ENCODE measurements at regions not wholly inside any gene's neighbourhood (a gene's known extent, or its start where the extent isn't known, plus 50 kb on each side); places are given as distances from the start of the nearest gene placed in this dataset.
"Not testable (repeated sequence)": the region's sequence is repeated elsewhere in the genome, so short reads cannot be mapped to it uniquely, and the experiment has no call there.

DNA sequence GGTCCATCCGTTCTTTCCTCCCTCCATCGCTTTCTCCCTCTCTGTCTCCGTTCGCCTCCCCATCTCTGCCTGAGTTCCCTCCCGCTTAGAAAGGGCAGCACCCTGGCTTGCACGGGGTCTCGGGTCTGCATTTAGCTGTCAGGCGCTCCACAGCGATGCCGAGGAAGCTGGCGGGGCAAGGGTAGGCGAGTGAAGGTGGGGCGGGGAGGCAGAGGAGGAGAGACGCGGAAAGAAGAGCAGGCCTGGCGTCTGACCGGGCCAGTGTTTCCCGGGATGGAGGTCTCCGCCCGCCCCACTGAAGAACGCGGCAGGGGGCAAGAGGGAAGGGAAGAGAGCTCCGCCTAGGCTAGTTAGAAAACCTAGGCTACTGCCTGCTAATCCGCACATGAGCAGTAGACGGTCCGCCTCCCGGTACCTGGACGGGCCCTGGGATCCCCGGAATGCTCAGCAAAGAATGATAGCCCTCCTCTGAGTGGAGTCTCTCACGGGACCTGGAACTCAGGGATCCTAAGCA is 3922.5 kb upstream of the OR11H1 start:
- H3K36me3 Mint-ChIP-seq = peaks cover 20% of the 10 kb centered on the region
- no peak overlapping the region for H3K27ac Mint-ChIP-seq
- H3K4me3 Mint-ChIP-seq = no peak overlapping the region
- no peaks in the 10 kb centered on the region for H3K4me1 ChIP-seq (ENCODE audit: control insufficient read depth, insufficient read depth, low read length)
- no peak overlapping the region for H3K27ac ChIP-seq (ENCODE audit: low read length)
- ATAC-seq (no peak), DNase-seq (no peak)
- no peaks in the 10 kb centered on the region for H3K36me3 ChIP-seq (ENCODE audit: control insufficient read depth, insufficient read depth, low read length)
- WGBS (ENCODE audit: insufficient coverage) = 73% methylated on average over 30 of the region's 30 CpGs
- H3K9me3 ChIP-seq (ENCODE audit: control insufficient read depth, insufficient read depth, low read length) = peaks cover 36% of the 10 kb centered on the region
- intact Hi-C loops (cut with micrococcal nuclease) = no loop called here
- H3K27me3 ChIP-seq (ENCODE audit: control insufficient read depth, insufficient read depth, low read length) = no peaks in the 10 kb centered on the region
- no peak overlapping the region for H3K4me3 ChIP-seq (ENCODE audit: low read length)
- H3K27me3 Mint-ChIP-seq (ENCODE audit: low read depth in 2 of 2) = no peaks in the 10 kb centered on the region
- H3K9me3 Mint-ChIP-seq = peaks cover 5 to 16% of the 10 kb centered on the region in 2 donors
- no peaks in the 10 kb centered on the region for H3K4me1 Mint-ChIP-seq
- TF ChIP-seq, protein P1, sequence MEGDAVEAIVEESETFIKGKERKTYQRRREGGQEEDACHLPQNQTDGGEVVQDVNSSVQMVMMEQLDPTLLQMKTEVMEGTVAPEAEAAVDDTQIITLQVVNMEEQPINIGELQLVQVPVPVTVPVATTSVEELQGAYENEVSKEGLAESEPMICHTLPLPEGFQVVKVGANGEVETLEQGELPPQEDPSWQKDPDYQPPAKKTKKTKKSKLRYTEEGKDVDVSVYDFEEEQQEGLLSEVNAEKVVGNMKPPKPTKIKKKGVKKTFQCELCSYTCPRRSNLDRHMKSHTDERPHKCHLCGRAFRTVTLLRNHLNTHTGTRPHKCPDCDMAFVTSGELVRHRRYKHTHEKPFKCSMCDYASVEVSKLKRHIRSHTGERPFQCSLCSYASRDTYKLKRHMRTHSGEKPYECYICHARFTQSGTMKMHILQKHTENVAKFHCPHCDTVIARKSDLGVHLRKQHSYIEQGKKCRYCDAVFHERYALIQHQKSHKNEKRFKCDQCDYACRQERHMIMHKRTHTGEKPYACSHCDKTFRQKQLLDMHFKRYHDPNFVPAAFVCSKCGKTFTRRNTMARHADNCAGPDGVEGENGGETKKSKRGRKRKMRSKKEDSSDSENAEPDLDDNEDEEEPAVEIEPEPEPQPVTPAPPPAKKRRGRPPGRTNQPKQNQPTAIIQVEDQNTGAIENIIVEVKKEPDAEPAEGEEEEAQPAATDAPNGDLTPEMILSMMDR (IDR thresholded peaks at IDR 0.05) = no peak

DNA sequence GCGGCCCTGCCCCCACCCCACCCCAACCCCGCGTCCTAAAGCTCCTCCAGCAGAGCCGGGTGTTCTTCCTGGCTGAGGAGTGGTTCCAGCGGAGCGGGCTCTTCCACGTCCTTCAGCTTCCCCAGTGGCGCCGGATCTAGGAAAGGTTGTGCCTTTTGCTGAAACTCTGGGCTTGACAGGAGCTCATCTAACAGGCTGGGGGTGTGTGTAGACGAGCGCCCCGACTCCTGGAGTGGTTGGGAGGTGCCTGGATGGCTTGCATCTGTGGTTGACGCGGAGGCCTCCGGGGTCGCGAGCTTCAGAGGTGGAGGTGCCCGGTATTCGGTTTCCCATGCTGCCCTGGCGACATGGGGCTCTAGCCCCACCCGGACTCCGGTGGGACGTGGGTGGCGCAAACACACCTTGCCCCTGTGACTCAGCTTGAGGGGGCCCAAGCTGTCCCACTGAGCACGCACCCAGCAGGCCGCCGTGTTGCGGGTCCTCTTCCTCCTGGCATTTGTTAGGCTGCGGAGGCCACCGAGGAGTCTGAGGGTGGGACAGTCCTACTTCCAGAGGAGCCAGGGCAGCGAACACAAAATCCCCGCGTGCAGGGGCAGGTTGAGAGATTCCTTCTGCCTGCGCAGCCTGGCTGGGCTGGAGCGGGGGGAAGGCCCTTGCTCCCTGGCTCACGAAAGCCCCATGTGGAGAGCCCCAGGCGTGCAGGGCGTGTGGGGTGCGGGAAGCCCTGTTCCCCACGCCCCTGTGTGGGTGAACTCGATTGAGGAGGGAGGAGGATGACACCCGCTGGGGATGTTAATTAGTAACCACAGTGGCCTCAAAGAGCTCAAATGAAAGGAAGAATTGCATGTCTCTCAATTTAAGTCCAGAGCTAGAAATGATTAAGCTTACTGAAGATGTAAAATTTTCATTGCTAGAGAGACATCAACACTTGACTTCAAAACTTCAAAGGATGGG is 3921.7 kb upstream of the OR11H1 start:
- H3K4me3 ChIP-seq (ENCODE audit: low read length); intact Hi-C loops (cut with micrococcal nuclease); H3K27me3 ChIP-seq (ENCODE audit: control insufficient read depth, insufficient read depth, low read length); H3K27ac Mint-ChIP-seq; ATAC-seq; H3K27ac ChIP-seq (ENCODE audit: low read length); DNase-seq; H3K27me3 Mint-ChIP-seq (ENCODE audit: low read depth in 2 of 2); H3K36me3 ChIP-seq (ENCODE audit: control insufficient read depth, insufficient read depth, low read length); H3K4me1 Mint-ChIP-seq; H3K4me1 ChIP-seq (ENCODE audit: control insufficient read depth, insufficient read depth, low read length); H3K4me3 Mint-ChIP-seq: not testable (repeated sequence)
- H3K9me3 Mint-ChIP-seq = peaks cover 8 to 21% of the 10 kb centered on the region in 2 donors
- H3K36me3 Mint-ChIP-seq = peaks cover 27% of the 10 kb centered on the region
- peaks cover 31% of the 10 kb centered on the region for H3K9me3 ChIP-seq (ENCODE audit: control insufficient read depth, insufficient read depth, low read length)
- 76% methylated on average over 42 of the region's 42 CpGs for WGBS (ENCODE audit: insufficient coverage)

DNA sequence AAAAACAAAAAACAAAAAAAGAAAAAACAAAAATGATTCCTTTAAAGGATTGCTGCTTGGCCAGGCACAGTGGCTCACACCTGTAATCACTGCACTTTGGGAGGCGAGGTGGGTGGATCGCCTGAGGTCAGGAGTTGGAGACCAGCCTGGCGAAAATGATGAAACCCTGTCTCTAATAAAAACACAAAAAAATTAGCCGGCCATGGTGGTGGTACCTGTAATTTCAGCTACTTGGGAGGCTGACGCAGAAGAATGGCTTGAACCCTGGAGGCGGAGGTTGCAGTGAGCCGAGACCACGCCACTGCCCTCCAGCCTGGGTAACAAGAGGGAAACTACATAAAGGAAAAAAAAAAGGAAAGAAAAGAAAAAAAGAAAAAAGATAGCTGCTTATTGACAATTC is 3920.8 kb upstream of the OR11H1 start:
- H3K36me3 ChIP-seq (ENCODE audit: control insufficient read depth, insufficient read depth, low read length); H3K27me3 ChIP-seq (ENCODE audit: control insufficient read depth, insufficient read depth, low read length); H3K27ac ChIP-seq (ENCODE audit: low read length); H3K4me3 Mint-ChIP-seq; H3K4me1 Mint-ChIP-seq; H3K27ac Mint-ChIP-seq; DNase-seq; intact Hi-C loops (cut with micrococcal nuclease); H3K4me3 ChIP-seq (ENCODE audit: low read length); H3K4me1 ChIP-seq (ENCODE audit: control insufficient read depth, insufficient read depth, low read length); H3K27me3 Mint-ChIP-seq (ENCODE audit: low read depth in 2 of 2); ATAC-seq: not testable (repeated sequence)
- WGBS (ENCODE audit: insufficient coverage) = 88% methylated on average over 8 of the region's 8 CpGs
- peaks cover 30% of the 10 kb centered on the region for H3K9me3 ChIP-seq (ENCODE audit: control insufficient read depth, insufficient read depth, low read length)
- Mint-ChIP-seq H3K36me3 (peaks cover 27% of the 10 kb centered on the region), H3K9me3 (peaks cover 9 to 19% of the 10 kb centered on the region in 2 donors)

DNA sequence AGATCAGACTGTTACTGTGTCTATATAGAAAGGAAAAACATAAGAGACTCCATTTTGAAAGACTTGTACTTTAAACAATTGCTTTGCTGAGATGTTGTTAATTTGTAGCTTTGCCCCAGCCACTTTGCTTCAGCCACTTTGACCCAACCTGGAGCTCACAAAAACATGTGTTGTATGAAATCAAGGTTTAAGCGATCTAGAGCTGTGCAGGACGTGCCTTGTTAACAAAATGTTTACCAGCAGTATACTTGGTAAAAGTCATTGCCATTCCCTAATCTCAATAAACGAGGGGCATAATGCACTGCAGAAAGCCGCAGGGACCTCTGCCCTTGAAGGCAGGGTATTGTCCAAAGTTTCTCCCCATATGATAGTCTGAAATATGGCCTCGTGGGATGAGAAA is 3919.5 kb upstream of the OR11H1 start:
- H3K27ac Mint-ChIP-seq; H3K27me3 ChIP-seq (ENCODE audit: control insufficient read depth, insufficient read depth, low read length); H3K36me3 ChIP-seq (ENCODE audit: control insufficient read depth, insufficient read depth, low read length); H3K4me3 ChIP-seq (ENCODE audit: low read length); ATAC-seq; intact Hi-C loops (cut with micrococcal nuclease); H3K27me3 Mint-ChIP-seq (ENCODE audit: low read depth in 2 of 2); H3K4me1 Mint-ChIP-seq; H3K4me1 ChIP-seq (ENCODE audit: control insufficient read depth, insufficient read depth, low read length); H3K4me3 Mint-ChIP-seq; DNase-seq; H3K27ac ChIP-seq (ENCODE audit: low read length): not testable (repeated sequence)
- H3K36me3 Mint-ChIP-seq = peaks cover 27% of the 10 kb centered on the region
- H3K9me3 ChIP-seq (ENCODE audit: control insufficient read depth, insufficient read depth, low read length) = peaks cover 43% of the 10 kb centered on the region
- WGBS (ENCODE audit: insufficient coverage) = 70% methylated on average over 5 of the region's 5 CpGs
- peaks cover 13 to 24% of the 10 kb centered on the region in 2 donors for H3K9me3 Mint-ChIP-seq

DNA sequence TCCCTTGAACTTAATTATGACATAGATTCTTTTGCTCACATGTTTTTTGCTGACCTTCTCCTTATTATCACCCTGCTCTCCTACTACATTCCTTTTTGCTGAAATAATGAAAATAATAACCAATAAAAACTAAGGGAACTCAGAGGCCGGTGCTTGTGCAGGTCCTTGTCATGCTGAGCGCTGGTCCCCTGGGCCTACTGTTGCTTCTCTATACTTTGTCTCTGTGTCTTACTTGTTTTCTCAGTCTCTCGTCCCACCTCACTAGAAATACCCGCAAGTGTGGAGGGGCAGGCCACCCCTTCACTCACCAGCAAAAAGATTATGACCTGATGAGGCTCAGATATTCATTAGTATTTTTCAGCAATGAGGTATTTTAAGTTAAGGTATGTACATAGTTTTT is 3918.8 kb upstream of the OR11H1 start:
- DNase-seq; H3K4me3 Mint-ChIP-seq; H3K27me3 ChIP-seq (ENCODE audit: control insufficient read depth, insufficient read depth, low read length); H3K36me3 ChIP-seq (ENCODE audit: control insufficient read depth, insufficient read depth, low read length); H3K27ac Mint-ChIP-seq; H3K27me3 Mint-ChIP-seq (ENCODE audit: low read depth in 2 of 2); H3K4me3 ChIP-seq (ENCODE audit: low read length); H3K4me1 ChIP-seq (ENCODE audit: control insufficient read depth, insufficient read depth, low read length); H3K4me1 Mint-ChIP-seq; ATAC-seq; intact Hi-C loops (cut with micrococcal nuclease); H3K27ac ChIP-seq (ENCODE audit: low read length): not testable (repeated sequence)
- WGBS (ENCODE audit: insufficient coverage) = 87% methylated on average over 4 of the region's 4 CpGs
- H3K9me3 ChIP-seq (ENCODE audit: control insufficient read depth, insufficient read depth, low read length) = peaks cover 49% of the 10 kb centered on the region
- Mint-ChIP-seq H3K36me3 (peaks cover 27% of the 10 kb centered on the region), H3K9me3 (peaks cover 11 to 24% of the 10 kb centered on the region in 2 donors)

DNA sequence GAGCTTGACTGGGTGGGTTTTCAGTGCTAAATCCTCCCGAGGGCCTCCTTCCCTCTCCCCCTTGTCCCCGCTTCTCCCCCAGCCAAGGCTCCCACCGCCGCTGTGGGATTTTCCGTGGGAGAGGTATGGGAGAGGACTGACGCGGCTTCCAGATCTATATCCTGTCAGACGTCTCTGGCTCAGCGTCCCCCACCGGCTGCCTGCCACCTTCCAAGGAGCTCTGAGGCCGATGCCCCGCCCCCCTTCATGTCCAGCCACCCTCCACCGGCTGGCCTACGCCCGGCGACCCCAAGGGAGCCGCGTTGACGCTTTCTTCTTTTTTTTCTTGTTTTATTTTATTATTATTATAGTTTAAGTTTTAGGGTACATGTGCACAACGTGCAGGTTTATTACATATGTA is 3916.7 kb upstream of the OR11H1 start:
- H3K4me1 Mint-ChIP-seq; H3K27me3 ChIP-seq (ENCODE audit: control insufficient read depth, insufficient read depth, low read length); H3K4me3 ChIP-seq (ENCODE audit: low read length); H3K4me1 ChIP-seq (ENCODE audit: control insufficient read depth, insufficient read depth, low read length); DNase-seq; ATAC-seq; H3K27me3 Mint-ChIP-seq (ENCODE audit: low read depth in 2 of 2); H3K4me3 Mint-ChIP-seq; H3K27ac Mint-ChIP-seq; H3K27ac ChIP-seq (ENCODE audit: low read length); intact Hi-C loops (cut with micrococcal nuclease); H3K36me3 ChIP-seq (ENCODE audit: control insufficient read depth, insufficient read depth, low read length): not testable (repeated sequence)
- peaks cover 49% of the 10 kb centered on the region for H3K9me3 ChIP-seq (ENCODE audit: control insufficient read depth, insufficient read depth, low read length)
- 88% methylated on average over 11 of the region's 20 CpGs for WGBS (ENCODE audit: insufficient coverage)
- H3K36me3 Mint-ChIP-seq = peaks cover 27% of the 10 kb centered on the region
- H3K9me3 Mint-ChIP-seq = peaks cover 19 to 30% of the 10 kb centered on the region in 2 donors

DNA sequence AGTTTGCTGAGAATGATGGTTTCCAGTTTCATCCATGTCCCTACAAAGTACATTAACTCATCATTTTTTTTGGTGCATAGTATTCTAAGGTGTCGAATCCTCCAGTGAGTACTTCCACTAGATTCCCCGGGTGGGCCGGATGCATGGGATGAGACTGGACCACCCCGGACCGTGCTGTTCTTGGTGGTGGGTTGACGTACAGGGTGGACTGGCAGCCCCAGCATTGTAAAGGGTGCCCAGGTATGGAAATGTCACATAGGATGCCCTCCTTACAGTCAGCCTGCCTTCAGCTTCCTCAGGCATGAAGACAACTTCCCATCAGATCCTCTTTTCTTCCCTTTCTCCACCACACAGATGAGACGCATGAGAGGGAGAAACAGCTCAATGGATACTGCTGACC is 3916.1 kb upstream of the OR11H1 start:
- H3K36me3 ChIP-seq (ENCODE audit: control insufficient read depth, insufficient read depth, low read length); H3K4me3 ChIP-seq (ENCODE audit: low read length); ATAC-seq; H3K27me3 Mint-ChIP-seq (ENCODE audit: low read depth in 2 of 2); H3K27ac Mint-ChIP-seq; H3K4me3 Mint-ChIP-seq; H3K27ac ChIP-seq (ENCODE audit: low read length); H3K4me1 Mint-ChIP-seq; DNase-seq; H3K4me1 ChIP-seq (ENCODE audit: control insufficient read depth, insufficient read depth, low read length); intact Hi-C loops (cut with micrococcal nuclease); H3K27me3 ChIP-seq (ENCODE audit: control insufficient read depth, insufficient read depth, low read length): not testable (repeated sequence)
- peaks cover 48% of the 10 kb centered on the region for H3K9me3 ChIP-seq (ENCODE audit: control insufficient read depth, insufficient read depth, low read length)
- WGBS (ENCODE audit: insufficient coverage) = 91% methylated on average over 7 of the region's 7 CpGs
- H3K9me3 Mint-ChIP-seq = peaks cover 22 to 35% of the 10 kb centered on the region in 2 donors
- peaks cover 30% of the 10 kb centered on the region for H3K36me3 Mint-ChIP-seq
